Activated CD4-positive, CD25-positive, alpha-beta regulatory T cell treated with anti-CD3 and anti-CD28 coated beads, Interleukin-2, amount 50 U/mL, for 24 hours (primary cell): ENCODE measurements at regions not wholly inside any gene's neighbourhood (a gene's known extent, or its start where the extent isn't known, plus 50 kb on each side); places are given as distances from the start of the nearest gene placed in this dataset.
"Not testable (repeated sequence)": the region's sequence is repeated elsewhere in the genome, so short reads cannot be mapped to it uniquely, and the experiment has no call there.

Experiments used
- ATAC-seq, 2 donors: fragments of 150-1000 bp; cut with Tn5 transposase; one replicate each; pipeline ENCODE4 v1.10.0; 2021; ENCODE audit warnings: mild to moderate bottlenecking in 1 of 2, moderate library complexity in 1 of 2

DNA sequence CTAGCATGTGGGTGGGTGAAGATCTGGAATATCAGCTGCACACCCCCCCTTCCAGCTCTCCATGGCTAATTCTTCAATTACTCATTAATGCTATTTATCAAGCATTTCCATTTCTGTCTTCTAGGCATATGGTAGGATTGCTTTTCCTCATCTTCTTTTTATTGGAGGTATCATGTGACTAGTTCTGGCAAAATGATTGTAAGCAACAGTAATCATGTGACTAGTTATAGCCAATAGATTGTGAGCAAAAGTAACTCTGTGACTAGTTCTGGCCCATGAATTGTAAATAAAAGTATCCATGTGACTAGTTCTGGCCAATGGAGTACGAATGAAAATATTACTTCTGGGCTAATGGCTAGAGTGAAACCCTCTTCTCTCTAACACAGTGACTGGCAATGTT is 107.0 kb upstream of the TMEM132E start:
- ATAC-seq: no peak

DNA sequence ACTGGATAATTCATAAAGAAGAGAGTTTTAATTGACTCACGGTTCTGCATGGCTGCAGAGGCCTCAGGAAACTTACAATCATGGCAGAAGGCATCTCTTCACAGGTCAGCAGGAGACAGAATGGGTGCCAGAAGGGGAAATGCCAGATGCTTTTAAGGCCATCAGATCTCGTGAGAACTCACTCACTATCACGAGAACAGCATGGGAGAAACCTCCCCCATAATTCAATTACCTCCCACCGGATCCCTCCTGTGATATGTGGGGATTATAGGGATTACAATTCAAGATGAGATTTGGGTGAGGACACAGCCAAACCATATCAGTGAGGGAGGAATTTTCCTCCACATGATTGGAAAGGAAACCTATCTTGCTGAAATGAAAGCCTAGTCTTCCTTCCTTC is 108.1 kb upstream of the TMEM132E start:
- not testable (repeated sequence) for ATAC-seq

DNA sequence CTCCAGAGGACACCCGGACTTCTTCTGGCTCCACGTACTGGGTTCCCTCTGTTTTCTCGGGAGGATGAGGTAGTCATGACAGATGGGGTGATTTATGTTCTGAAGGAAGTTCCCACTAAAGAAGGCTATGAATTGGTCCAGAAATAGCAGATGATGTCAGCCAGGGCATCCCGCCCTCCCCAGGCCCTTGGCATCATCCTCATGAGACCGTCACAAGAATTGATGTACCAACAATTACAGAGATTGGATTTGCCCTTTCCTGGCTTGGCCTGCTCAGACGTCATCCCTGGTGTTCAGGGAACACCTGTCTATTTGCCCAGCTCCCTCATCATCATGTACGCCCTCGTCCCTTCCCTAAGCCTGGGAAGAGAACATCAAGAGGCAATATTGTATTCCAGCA is 102.8 kb upstream of the CCL1 start:
- no peak for ATAC-seq

DNA sequence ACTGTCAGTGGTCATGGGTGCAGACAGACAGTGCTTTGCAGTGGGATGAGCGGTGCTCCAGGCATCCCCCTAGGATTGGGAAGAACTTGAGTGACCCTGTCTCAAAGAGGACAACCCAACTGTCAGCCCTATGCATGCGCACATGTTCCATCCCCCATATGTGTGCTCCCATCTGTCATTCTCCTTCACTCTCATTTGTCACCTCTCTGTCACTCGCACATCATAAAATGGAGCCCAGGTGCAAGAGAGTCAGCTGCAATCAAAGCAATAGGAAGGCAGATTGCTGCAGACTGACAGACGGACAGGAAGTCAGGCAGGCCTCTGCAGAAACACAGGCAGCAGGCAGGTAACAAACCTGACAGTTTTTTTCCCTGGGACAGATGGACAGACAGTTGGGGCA is 101.8 kb upstream of the CCL1 start:
- ATAC-seq: no peak

DNA sequence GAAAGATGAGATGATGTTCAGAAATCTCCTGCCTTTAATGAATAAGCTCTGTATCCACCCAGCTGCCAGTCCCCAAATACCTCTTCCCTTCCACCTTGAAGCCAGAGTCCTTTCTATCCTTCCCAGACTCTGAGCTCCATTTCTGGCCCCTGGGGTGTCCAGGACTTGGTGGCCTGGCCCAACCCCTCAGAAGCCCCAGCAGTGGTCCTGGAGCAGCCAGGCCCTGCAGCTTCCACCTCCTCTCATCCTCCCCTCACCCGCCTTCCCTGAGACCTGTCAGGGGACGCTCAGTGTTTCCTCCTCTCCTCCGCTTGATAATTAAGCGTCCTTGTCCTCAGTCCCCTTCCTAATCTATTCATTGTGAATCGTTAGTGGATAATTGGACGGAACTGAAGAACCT is 95.2 kb upstream of the CCL1 start:
- no peak for ATAC-seq

DNA sequence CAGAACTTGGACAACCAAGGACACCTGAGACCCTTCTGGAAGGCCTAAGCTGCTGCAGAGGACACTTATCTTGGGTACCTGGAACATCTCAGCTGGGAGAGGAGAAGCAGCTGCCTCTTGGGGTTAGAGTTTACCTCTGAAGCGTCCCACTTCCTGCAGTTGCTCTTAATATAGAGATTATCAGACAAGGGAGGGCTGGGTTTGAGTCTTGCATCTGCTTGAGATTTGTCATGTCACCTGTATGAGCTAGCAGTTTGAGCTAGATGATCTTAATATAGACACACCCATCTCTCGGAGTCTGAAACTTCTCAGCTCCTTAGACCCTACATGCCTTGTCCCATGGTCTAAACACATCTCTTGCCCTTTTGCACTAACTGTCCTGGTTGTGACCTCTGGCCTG is 93.1 kb upstream of the CCL1 start:
- no peak for ATAC-seq

DNA sequence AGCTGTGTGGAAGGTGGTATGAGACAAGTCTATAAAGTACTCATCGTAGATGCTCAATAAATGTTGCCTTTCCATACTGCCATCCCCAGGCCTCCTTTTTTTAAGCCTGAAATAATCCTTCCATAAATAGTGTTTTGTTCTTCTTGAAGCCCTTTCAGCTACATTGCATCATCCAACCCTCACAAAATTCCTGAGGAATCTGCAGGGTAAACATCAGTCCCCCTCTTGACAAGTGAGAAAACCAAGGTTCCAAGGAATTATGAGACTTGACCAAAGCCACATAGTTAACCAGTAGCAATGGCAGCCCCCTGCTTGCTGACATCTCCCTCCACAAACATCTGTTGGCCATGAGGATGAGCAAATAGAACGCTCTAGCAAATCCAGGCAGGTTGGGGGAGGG is 89.7 kb upstream of the CCL1 start:
- no peak for ATAC-seq

DNA sequence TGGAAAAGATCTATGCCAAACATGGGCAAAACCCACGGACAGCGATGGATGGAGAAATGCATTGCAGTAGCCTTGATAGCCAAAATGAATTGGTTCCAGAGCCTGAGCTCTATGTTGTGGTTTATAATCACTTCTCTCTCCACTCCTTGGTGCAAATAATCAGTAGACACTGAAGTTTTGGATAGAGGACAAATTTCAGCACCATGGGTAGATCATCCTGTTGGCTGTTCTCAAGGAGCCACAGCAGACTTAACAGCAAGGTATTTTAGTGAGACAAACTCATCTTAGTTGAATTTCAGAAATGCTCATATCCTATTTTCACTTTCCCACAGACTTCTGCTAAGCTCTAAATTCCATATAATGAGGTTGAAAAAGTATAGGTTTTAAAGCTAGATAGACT is 88.3 kb upstream of the CCL1 start:
- no peak for ATAC-seq

DNA sequence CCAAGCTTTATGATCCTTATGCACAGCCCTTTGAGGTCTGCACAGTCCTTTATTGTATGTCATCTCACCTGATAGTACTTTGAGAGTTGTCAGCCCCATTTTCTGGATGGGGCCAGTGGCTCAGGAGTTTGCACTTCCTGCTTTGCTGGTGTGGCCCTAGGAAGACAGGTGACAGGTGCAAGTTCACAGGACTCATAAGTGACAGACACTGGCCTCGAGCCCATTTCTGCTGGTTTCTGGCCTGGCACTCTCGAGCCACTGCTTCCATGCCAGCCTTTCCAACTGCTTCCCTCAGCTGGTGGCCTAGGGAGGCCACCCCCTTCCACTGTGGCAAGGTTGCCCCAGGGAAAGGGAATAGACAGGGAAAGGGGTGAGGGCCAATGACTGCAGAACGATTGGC is 84.4 kb upstream of the CCL1 start:
- no peak for ATAC-seq

DNA sequence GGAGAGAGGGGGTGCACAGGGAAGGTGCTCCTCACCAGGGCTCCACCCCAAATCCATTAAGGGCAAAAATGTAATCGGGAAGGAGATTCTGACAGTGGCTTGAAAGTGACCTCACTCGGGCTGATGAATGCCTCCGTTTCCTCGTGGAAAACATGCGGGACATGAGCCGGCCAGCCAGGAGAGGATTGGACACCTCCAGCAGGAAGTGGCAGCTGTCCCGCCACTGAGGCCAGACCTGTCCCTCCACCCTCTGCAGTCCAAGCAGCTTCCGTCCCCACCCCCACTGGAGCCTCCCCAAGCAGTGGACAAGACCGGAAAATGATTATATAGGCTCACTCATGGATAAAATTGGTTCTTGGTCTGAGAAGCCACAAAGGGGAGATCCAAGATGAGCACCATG is 82.1 kb upstream of the CCL1 start:
- no peak for ATAC-seq

DNA sequence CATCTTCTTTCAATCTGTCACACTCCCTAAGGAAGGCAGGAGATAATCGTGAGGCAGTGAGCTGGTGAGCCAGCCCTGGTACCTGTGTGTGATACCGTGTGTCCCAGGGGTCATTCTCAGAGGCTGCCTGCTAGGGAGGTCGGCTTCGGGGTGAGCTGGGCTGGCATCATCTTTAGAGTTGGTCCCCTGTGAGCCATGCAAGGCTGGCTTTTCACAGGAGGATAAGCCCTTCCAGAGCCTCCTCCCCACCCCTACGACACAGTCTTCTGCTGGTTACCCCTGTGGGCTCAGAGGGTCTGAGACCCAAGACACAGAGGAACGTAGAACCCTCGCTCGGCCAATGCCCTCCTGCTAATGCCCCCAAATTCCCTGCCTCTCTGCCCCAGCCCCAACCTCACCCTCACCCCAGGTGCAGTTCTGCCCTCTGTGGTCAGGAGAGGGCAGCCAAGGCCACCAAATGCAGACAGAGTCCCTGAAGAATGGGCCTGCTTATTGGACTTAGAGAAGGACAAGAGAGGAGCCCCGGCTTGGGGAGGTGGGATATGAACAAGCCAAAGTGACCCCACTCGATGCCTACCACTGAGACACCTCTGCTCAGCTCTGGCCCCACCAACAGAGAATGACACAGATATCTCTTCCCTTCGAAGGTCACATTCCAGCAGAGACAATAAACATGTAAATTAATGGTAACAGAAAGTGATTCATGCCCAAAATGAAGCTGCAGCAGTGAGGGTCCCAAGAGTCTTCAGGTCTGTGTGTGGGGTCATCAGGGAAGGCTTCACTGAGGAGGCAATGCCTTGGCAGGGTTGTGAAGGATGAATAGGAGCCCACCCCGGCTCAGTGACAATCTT is 80.8 kb upstream of the CCL1 start:
- ATAC-seq: no peak

DNA sequence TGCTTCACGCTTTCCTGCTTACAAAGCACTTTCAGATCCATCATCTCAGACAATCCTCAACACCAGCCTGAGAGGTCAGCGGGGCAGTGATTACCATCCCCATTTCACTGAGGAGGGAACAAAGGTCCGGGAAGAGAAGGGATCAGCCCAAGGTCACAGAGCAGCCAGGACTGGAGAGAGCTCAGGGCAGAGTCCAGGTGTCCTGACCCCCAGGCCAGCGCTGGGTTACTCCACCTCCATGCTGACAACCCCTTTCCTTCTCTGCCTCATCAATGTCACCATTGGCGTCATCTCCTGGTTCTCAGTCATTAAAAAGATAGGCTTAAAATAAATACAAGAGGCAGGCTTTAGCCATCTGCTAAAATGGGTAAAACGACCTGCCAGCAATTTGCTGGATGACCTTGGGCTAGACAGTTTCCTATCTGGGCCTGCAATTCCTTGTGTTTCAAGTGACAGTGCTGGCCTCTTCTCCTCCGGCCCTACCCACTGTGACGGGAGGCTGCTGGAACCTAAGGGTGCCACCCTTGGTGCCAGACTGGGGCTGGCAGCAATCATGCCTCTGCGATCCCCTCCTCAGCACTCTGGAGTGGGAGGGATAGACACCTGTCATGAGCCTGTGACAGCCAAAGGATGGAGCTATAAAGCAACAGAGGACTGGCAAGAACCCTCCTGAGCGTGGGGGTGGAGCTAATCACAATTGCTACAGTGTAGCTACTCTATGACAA is 79.5 kb upstream of the CCL1 start:
- ATAC-seq: no peak

DNA sequence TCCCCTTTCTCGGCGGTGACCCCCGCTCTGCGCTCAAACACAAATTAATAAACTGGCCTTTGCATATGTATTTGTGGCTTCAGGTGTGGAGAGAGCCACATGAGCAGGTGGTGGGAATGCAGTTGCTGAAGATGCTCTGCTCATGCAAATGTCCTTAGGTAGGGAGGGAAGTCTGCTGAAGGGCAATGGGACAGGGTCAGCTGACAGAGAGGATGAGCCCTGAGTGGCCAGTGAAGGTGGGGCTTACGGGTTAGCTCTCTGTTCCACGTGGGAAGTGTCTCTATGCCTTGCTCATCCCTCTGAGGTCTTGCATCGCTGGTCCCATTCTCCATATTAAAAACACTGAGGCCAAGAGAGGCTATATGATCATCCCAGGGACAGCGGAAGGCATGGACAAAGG is 74.2 kb upstream of the CCL1 start:
- ATAC-seq: no peak

DNA sequence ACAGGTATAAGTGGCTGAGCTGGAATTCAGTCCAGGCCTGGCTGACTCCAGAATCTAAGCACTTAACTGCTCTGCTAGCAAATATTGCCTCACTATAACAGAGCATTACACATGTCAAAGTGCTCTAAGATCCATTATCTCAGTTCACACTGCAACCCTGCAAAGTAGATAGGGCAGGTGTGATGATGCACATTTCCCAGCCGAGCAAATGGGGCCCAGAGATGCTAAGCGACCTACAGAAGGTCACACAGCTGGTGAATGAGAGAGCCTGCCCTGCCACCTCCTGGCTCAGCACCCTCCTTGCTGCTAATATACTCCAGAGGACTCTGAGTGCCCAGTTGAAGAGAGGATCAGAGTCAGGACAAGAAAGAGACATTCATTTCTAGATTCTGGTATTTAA is 73.6 kb upstream of the CCL1 start:
- ATAC-seq: no peak

DNA sequence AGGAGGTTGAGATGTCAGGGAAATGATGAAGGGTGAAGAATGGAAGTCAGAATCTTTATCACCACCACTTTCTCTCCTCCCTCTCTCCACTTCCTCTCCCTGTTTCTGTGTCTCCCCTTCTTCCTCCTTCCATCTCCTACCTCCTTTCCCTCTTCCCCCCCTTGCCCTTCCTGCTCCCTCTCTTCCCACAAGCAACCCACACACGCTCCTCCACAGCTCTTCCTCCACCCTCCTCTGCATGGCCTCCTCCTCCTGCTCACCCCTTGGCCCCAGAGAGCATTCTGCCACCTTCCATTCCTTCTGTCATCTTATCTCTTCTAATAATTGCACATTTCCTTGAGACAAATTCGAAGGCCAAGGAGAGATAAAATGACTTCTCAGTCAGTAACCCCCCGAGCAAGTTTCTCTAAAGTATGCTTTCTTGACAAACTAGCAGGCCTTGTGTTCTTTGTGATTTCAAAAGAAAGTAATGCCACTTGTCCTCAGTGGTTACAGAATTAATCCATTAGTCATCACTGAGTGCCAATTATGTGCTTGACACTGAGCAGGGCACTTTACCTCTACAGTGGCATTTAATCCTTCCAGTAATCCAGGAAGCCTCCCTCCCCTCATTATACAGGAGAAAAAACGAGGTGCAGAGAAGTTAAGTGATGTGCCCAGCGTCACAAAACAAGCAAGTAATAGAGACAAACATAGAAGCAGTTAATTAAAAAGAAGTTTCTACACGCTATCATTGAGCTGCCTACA is 72.3 kb upstream of the CCL1 start:
- no peak for ATAC-seq

DNA sequence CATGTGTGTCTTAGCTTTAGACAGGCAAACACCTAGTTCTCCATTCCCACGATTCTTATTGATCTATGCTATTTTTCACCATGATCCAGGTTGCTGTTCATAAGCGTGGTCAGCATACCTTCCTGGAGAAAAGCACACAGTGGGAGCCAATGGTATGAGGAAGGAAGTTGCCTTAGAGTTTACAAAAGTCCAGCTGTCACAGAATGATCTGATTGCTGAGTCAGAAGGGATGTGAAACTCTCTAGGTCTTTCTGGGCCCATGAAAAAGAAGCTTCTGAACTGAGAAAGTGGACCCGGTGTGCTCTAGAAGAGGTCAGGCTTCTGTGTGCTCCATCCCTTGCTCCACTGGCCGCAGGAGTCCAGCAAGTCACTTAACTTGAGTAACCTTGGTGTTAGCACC is 71.0 kb upstream of the CCL1 start:
- no peak for ATAC-seq

DNA sequence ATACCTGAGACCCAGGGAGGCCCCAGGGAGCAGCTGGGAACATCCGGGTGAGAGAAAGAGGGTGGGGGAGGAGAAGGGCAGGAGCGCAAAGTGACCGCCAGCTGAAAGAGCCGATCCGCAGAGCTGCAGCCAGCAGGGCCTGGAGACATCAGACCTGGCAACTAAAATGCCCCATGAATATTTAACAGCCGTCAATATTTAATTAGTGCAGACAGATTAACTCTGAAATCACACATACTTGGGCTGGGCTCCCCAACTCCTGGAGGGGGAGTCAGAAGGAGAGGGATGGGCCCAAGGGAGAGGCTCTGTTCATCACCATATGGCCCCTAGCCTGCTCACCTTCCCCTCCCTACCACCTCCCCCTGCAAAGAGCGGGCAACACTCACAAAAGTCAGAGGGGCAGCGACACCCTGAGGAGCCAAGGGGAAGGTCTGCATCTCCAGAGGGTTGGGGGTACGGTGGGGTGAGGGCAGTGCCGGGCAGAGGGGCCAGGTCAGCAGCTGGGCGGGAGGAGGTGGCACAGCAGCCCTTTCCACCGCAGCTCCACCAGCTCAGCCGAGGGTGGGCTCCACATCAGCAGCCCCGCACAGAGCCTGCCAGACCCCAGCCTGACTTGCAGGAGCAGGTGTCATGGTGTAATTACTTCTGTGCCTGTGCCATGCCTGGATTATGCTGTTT is 61.9 kb upstream of the CCL1 start:
- no peak for ATAC-seq

DNA sequence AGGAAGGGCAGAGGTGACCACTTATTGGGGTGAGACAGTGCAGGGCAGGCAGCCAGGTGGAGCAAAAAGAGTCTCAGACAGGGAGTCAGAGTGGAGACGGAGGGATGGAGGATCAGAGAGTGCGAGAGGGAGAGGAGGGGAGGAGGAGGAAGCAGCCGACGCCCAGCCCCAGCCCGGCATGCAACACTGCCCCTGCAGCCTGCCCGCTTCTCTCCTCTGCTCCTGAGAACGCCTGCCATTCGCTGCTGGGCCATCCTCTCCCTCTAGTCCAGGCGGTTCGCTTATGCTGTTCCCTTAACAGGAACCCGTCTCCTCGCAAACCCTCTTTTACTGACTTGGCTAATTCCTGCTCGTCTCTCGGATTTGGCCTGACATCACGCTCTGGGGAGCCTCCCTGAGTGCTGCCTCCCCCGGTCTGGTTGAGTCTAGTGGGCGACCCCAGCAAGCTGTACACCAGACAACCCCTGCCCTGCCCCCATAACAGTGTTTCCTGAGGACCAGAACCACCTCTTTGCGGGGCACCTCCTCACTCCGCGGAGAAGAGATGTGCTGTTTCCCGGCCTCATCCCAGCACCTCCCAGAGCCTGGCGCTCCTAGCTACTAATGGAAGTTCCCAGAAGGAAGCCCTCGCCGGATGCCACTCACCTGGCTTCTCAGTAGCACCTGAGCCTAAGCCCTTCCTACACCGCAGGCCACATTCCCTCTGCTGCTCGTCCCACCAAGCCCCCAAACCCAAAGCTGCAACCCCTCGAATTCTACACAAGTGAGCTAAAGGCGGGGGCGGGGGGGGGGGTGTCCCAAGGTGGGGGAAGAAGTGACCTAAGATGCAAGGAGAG is 61.2 kb upstream of the CCL1 start:
- no peak for ATAC-seq

DNA sequence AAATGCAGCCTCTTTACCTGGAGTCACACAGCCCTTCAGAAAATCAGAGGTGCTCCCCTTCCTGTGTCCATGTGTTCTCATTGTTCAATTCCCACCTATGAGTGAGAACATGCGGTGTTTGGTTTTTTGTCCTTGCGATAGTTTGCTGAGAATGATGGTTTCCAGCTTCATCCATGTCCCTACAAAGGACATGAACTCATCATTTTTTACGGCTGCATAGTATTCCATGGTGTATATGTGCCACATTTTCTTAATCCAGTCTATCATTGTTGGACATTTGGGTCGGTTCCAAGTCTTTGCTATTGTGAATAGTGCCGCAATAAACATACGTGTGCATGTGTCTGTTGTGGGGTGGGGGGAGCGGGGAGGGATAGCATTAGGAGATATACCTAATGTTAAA is 60.3 kb upstream of the CCL1 start:
- not testable (repeated sequence) for ATAC-seq

DNA sequence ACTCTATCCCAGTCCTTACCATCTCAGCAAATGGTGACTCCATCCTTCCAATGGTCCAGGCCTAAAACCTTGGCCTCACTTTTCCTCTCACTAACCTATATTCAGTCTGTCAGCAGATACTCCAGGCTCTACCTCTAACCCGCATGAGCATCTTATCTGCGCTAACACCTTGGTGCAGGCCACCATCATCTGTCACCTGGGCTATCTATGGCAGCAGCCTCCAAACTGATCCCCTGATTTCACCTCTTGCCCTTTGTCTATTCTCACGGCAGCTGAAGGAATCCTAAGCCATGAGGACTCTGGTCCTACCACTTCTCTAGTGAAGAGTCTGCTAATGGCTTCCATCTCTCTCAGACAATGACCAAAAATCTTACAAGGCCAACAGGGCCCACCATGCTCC is 57.9 kb upstream of the CCL1 start:
- ATAC-seq: no peak

DNA sequence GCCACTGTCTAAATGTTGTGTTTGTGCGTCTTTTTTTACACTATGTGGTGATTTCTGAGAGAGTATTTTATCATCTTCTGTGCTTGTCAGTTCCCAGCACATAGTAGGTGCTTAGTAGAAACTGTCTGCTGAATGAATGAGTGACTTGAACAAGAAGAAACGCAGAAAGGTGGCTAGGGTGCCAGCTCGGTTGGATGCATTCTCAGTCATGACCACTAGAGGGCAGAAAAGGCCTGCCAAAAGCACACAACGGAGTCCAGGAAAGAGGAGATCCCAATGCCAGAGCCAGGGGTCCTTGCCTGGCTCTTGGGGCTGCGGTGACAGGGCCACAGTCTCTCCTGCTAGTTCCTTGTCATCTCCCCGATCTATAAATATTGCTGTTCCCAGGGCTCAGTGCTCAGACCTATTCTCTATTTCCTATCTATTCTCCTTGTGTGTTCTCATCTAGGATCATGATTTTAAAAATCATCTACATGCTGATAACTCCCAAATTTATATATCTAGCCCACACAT is 57.3 kb upstream of the CCL1 start:
- ATAC-seq: peak; percentile 45 to 56

DNA sequence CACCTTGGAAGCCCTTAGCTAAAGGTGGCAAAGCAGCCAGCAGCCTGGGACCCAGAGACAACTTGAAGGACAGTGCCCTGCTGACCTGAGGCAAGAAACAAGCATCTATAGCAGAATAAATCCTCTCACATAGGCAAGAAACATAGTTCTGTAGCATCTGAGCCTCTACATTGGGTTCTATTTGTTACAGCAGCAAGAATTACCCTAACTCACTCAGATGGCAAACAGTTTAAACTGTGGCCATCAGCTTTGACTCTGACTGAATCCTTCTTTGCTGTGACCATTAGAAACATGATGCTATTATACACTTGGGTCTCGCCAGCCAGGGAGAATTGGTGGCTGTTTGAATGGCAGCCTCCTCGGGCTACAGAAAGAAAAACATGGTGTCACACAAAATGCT is 53.1 kb upstream of the CCL1 start:
- no peak for ATAC-seq
